PC-9 (cell line): ENCODE measurements at regions not wholly inside any gene's neighbourhood (a gene's known extent, or its start where the extent isn't known, plus 50 kb on each side); places are given as distances from the start of the nearest gene placed in this dataset.

Experiments
- BruUV-seq: library from RNA; stranded (reverse); fragments of 400-500 nt; replicated peaks from 2 replicates; lab custom pipeline; 2021; lab: Mats Ljungman, UMichigan
- CTCF ChIA-PET: fragments of 300-600 bp; sonication (Branson Sonifier 250); formaldehyde crosslinking; loops from one replicate; lab custom pipeline; 2022; ENCODE audit warnings: antibody characterized with exemption; lab: Charles Lee
- POLR2A ChIA-PET: fragments of 300-600 bp; sonication (Branson Sonifier 250); formaldehyde crosslinking; loops from one replicate; lab custom pipeline; 2022; ENCODE audit warnings: antibody characterized with exemption; ENCODE audit not compliant: unreplicated experiment; lab: Charles Lee
- DNase-seq, 2 experiments: peaks; one replicate each; pipeline versions ENCODE4 v3.0.0 to v3.0.0-alpha.2; 2015 to 2022; ENCODE audit warnings: mixed read lengths in 1 of 2
- H2AFZ ChIP-seq: fragments of 200-600 bp; sonication (generic); 2 replicates; pipeline ENCODE4 v1.8.1; 2017; ENCODE audit warnings: antibody characterized with exemption
- H3F3A ChIP-seq: fragments of 200-600 bp; sonication (generic); 2 replicates; pipeline ENCODE4 v1.8.1; 2017; ENCODE audit warnings: antibody characterized with exemption, mild to moderate bottlenecking, low read depth; ENCODE audit not compliant: insufficient read depth
- H3K27ac ChIP-seq: fragments of 200-600 bp; sonication (generic); 2 replicates; pipeline ENCODE4 v1.6.1; 2016; ENCODE audit warnings: mixed run types
- H3K27me3 ChIP-seq: fragments of 200-600 bp; sonication (generic); 2 replicates; pipeline ENCODE4 v1.6.1; 2016; ENCODE audit warnings: low read depth, mixed run types; ENCODE audit not compliant: insufficient read depth
- H3K36me3 ChIP-seq: fragments of 200-600 bp; sonication (generic); 2 replicates; pipeline ENCODE4 v1.6.1; 2016; ENCODE audit warnings: low read depth, mixed run types
- H3K4me1 ChIP-seq: fragments of 200-600 bp; sonication (generic); replicated peaks from 2 replicates; pipeline ENCODE4 v1.6.1; 2016; ENCODE audit warnings: mixed run types; ENCODE audit not compliant: insufficient read depth
- H3K4me2 ChIP-seq: fragments of 200-600 bp; sonication (generic); 2 replicates; pipeline ENCODE4 v1.6.1; 2017; ENCODE audit warnings: mixed run types
- H3K4me3 ChIP-seq: fragments of 200-600 bp; sonication (generic); 2 replicates; pipeline ENCODE4 v1.6.1; 2016; ENCODE audit warnings: mixed run types
- H3K79me2 ChIP-seq: fragments of 200-600 bp; sonication (generic); 2 replicates; pipeline ENCODE4 v1.6.1; 2017; ENCODE audit warnings: low read depth, mixed run types
- H3K9me2 ChIP-seq: fragments of 200-600 bp; sonication (generic); 2 replicates; pipeline ENCODE4 v1.8.1; 2017; ENCODE audit warnings: mild to moderate bottlenecking; ENCODE audit not compliant: insufficient read depth
- H3K9me3 ChIP-seq: fragments of 200-600 bp; sonication (generic); 2 replicates; pipeline ENCODE4 v1.8.1; 2016; ENCODE audit warnings: low read depth; ENCODE audit not compliant: insufficient read depth
- H4K20me1 ChIP-seq: fragments of 200-600 bp; sonication (generic); 2 replicates; pipeline ENCODE4 v1.8.1; 2017; ENCODE audit not compliant: insufficient read depth
- EZH2 ChIP-seq: fragments of 200-600 bp; sonication (generic); IDR thresholded peaks from 2 replicates; pipeline ENCODE4 v1.8.0; 2017; ENCODE audit warnings: antibody characterized with exemption, low read depth
- intact Hi-C: fragments of 100-400 bp; cut with micrococcal nuclease; formaldehyde crosslinking; loops from one replicate; pipeline ENCODE4 v1.10.0; 2022; ENCODE audit not compliant: unreplicated experiment
- TF ChIP-seq, protein P1 (sequence below): fragments of 200-600 bp; sonication (generic); conservative IDR thresholded peaks from 2 replicates; pipeline ENCODE4 v1.6.1; 2017; ENCODE audit warnings: mixed run types, antibody characterized with exemption, mild to moderate bottlenecking, moderate library complexity

DNA sequence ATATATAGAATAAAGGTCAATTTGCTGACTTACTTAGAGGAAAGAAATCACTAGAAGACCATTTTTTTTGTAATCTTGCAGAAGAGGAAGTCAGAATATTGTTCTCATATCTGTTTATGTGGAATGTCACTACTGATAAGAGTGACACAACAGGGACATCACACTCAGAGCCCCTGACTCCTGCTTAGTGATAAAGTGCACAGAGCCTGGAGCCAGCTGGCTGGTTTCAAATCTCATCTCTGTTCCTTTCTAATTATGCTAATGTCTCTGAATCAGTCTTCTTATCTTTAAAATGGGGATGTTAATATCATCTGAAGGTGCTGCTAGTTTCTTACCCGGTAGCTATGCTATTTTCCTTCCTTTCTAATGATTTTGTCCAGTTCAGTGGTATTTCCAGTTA lies 58.6 kb upstream of the LIFR start:
- H3K4me3 ChIP-seq = no peak overlapping the region

DNA sequence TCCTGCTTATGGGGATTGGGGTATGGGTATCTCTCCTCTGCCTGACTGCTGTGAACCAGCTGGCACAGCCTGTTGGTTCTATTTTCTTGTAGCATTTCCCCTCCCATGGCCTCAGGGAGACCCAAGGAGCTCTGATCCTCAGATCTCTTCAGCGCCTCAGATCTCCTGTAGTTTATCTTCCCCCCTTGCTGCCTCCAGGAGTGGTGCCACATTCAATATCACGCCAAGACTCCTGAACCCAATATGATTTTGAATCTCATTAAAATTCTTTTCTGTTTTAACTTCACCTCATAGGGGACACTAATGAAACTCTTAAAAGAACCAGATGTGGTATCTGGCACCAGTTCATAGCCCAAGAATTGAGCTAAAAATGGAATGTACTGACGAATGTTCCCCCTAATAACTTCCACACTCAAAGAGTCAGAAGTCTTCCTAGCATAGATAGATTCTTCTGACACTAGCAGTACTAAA lies 59.6 kb upstream of the LIFR start:
- Histone ChIP-seq H3F3A (no peaks in the 10 kb centered on the region), H3K4me2 (no peak overlapping the region), H4K20me1 (no peaks in the 10 kb centered on the region), H3K4me3 (no peak overlapping the region), H3K9me3 (no peaks in the 10 kb centered on the region; the same call in 1 of the 2 replicates), H3K36me3 (no peaks in the 10 kb centered on the region), H2AFZ (no peak overlapping the region), H3K4me1 (peaks cover 11% of the 10 kb centered on the region), H3K9me2 (no peaks in the 10 kb centered on the region), H3K27ac (no peak overlapping the region), H3K79me2 (no peaks in the 10 kb centered on the region), H3K27me3 (no peaks in the 10 kb centered on the region)
- BruUV-seq = no TSS peak
- POLR2A ChIA-PET = no interaction called here
- no peak for DNase-seq
- intact Hi-C loops = no loop called here
- CTCF ChIA-PET = no interaction called here
- TF ChIP-seq, protein P1, sequence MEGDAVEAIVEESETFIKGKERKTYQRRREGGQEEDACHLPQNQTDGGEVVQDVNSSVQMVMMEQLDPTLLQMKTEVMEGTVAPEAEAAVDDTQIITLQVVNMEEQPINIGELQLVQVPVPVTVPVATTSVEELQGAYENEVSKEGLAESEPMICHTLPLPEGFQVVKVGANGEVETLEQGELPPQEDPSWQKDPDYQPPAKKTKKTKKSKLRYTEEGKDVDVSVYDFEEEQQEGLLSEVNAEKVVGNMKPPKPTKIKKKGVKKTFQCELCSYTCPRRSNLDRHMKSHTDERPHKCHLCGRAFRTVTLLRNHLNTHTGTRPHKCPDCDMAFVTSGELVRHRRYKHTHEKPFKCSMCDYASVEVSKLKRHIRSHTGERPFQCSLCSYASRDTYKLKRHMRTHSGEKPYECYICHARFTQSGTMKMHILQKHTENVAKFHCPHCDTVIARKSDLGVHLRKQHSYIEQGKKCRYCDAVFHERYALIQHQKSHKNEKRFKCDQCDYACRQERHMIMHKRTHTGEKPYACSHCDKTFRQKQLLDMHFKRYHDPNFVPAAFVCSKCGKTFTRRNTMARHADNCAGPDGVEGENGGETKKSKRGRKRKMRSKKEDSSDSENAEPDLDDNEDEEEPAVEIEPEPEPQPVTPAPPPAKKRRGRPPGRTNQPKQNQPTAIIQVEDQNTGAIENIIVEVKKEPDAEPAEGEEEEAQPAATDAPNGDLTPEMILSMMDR = no peak
- no peak for TF ChIP-seq EZH2

More for the DNA sequence above, 58.6 kb upstream of the LIFR start:
- TF ChIP-seq, protein P1 = no peak
- no peak for TF ChIP-seq EZH2
- no TSS peak for BruUV-seq
- Histone ChIP-seq H3K9me2 (no peaks in the 10 kb centered on the region), H3K4me2 (no peak overlapping the region), H2AFZ (no peak overlapping the region), H3F3A (no peaks in the 10 kb centered on the region), H3K27ac (no peak overlapping the region), H4K20me1 (no peaks in the 10 kb centered on the region), H3K9me3 (no peaks in the 10 kb centered on the region; the same call in 1 of the 2 replicates), H3K79me2 (no peaks in the 10 kb centered on the region), H3K4me1 (peaks cover 11% of the 10 kb centered on the region), H3K27me3 (no peaks in the 10 kb centered on the region), H3K36me3 (no peaks in the 10 kb centered on the region)
- intact Hi-C loops = no loop called here
- POLR2A ChIA-PET = no interaction called here
- no peak for DNase-seq
- CTCF ChIA-PET = interaction anchor here (1.6 to 1.7 kb wide), 2 partner anchors 22 to 173 kb away, joined by 5 to 6 read pairs; no protein-coding TSS in a partner anchor

DNA sequence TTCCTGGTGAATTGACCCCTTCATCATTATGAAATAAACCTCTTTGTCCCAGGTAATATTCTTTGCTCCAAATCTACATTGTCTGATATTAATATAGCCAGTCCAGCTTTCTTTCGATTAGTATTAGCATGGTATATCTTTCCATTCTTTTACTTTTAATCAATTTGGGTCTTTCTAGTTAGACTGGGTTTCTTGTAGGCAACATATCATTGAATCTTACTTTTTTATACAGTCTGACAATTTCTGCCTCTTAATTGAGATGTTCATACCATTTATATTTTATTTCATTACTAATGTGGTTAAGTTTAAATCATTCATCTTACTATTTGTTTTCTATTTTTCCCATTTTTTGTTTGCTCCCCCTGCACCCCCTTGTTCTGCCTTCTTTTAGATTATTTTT lies 61.7 kb upstream of the LIFR start:
- Histone ChIP-seq H3K4me1 (peaks cover 11% of the 10 kb centered on the region), H3K9me3 (no peaks in the 10 kb centered on the region; the same call in 1 of the 2 replicates), H3K79me2 (no peaks in the 10 kb centered on the region), H3K4me3 (no peak overlapping the region), H2AFZ (no peak overlapping the region), H3K4me2 (no peak overlapping the region), H3K27me3 (no peaks in the 10 kb centered on the region), H3K9me2 (no peaks in the 10 kb centered on the region), H3F3A (no peaks in the 10 kb centered on the region), H4K20me1 (no peaks in the 10 kb centered on the region), H3K27ac (no peak overlapping the region), H3K36me3 (no peaks in the 10 kb centered on the region)
- TF ChIP-seq, protein P1 = no peak
- ChIA-PET CTCF (no interaction called here), POLR2A (interaction anchor here (0.6 kb wide), 1 partner anchor 11 kb away, joined by 3 read pairs; no protein-coding TSS in a partner anchor)
- intact Hi-C loops = no loop called here
- no peak for DNase-seq
- BruUV-seq = no TSS peak
